SK-MEL-5 (cell line): ENCODE measurements at regions not wholly inside any gene's neighbourhood (a gene's known extent, or its start where the extent isn't known, plus 50 kb on each side); places are given as distances from the start of the nearest gene placed in this dataset.
"Not testable (repeated sequence)": the region's sequence is repeated elsewhere in the genome, so short reads cannot be mapped to it uniquely, and the experiment has no call there.

Experiments
- DNase-seq: peaks from one replicate; pipeline ENCODE4 v3.0.0-alpha.2; 2016; ENCODE audit warnings: low read depth, low spot score
- in situ Hi-C: cut with HindIII; loops from 2 replicates; pipeline ENCODE4 v1.10.0; 2016; ENCODE audit warnings: low sequenced_read_pairs, high pct_unique_total_duplicates, low pct_unique_long_range_greater_than_20kb

- in situ Hi-C loops: no loop called here
These were observed 101.6 kb upstream of the TBCA start for GRCh38 chr5:77877516-77878355.

GRCh38 chr5:77876862-77877502, 100.8 kb upstream of the TBCA start:
- in situ Hi-C loops: no loop called here
- DNase-seq: no peak

More at GRCh38 chr5:77877516-77878355, 101.6 kb upstream of the TBCA start:
- DNase-seq: no peak

- no peak for DNase-seq
- in situ Hi-C loops: no loop called here
These were observed 100.2 kb upstream of the TBCA start for GRCh38 chr5:77876316-77876715.

GRCh38 chr5:77874691-77875090, 98.6 kb upstream of the TBCA start:
- DNase-seq: no peak
- in situ Hi-C loops: no loop called here

- DNase-seq: no peak
- in situ Hi-C loops: no loop called here
These were observed 97.1 kb upstream of the TBCA start for GRCh38 chr5:77873239-77873638.

GRCh38 chr5:77871946-77872345, 95.8 kb upstream of the TBCA start:
- in situ Hi-C loops: no loop called here
- no peak for DNase-seq

GRCh38 chr5:77871016-77871415, 94.9 kb upstream of the TBCA start:
- in situ Hi-C loops: no loop called here
- DNase-seq: no peak

- no peak for DNase-seq
- in situ Hi-C loops: no loop called here
These were observed 93.1 kb upstream of the TBCA start for GRCh38 chr5:77869116-77869798.

GRCh38 chr5:77867914-77868313, 91.8 kb upstream of the TBCA start:
- peak; percentile 55 for DNase-seq
- in situ Hi-C loops: no loop called here

GRCh38 chr5:77867194-77867691, 91.1 kb upstream of the TBCA start:
- DNase-seq: peak; percentile 70
- in situ Hi-C loops: no loop called here

GRCh38 chr5:77866198-77866597, 90.1 kb upstream of the TBCA start:
- in situ Hi-C loops: no loop called here
- DNase-seq: no peak

- in situ Hi-C loops: no loop called here
These were observed 88.9 kb upstream of the TBCA start for GRCh38 chr5:77864997-77865396.

GRCh38 chr5:77863181-77863580, 87.0 kb upstream of the TBCA start:
- in situ Hi-C loops: no loop called here
- peak; percentile 36 for DNase-seq

More at GRCh38 chr5:77864997-77865396, 88.9 kb upstream of the TBCA start:
- no peak for DNase-seq

- in situ Hi-C loops: no loop called here
- DNase-seq: no peak
These were observed 85.4 kb upstream of the TBCA start for GRCh38 chr5:77861576-77861975.

- in situ Hi-C loops: no loop called here
- DNase-seq: no peak
These were observed 83.2 kb upstream of the TBCA start for GRCh38 chr5:77859306-77859705.

- in situ Hi-C loops, DNase-seq: not testable (repeated sequence)
These were observed 82.5 kb upstream of the TBCA start for GRCh38 chr5:77858678-77859077.

GRCh38 chr5:77855369-77855768, 79.2 kb upstream of the TBCA start:
- in situ Hi-C loops: no loop called here
- no peak for DNase-seq

- DNase-seq: no peak
- in situ Hi-C loops: no loop called here
These were observed 77.3 kb upstream of the TBCA start for GRCh38 chr5:77853353-77853907.
